ENCODE measurements at regions not wholly inside any gene's neighbourhood (a gene's known extent, or its start where the extent isn't known, plus 50 kb on each side); places are given as distances from the start of the nearest gene placed in this dataset.

DNA sequence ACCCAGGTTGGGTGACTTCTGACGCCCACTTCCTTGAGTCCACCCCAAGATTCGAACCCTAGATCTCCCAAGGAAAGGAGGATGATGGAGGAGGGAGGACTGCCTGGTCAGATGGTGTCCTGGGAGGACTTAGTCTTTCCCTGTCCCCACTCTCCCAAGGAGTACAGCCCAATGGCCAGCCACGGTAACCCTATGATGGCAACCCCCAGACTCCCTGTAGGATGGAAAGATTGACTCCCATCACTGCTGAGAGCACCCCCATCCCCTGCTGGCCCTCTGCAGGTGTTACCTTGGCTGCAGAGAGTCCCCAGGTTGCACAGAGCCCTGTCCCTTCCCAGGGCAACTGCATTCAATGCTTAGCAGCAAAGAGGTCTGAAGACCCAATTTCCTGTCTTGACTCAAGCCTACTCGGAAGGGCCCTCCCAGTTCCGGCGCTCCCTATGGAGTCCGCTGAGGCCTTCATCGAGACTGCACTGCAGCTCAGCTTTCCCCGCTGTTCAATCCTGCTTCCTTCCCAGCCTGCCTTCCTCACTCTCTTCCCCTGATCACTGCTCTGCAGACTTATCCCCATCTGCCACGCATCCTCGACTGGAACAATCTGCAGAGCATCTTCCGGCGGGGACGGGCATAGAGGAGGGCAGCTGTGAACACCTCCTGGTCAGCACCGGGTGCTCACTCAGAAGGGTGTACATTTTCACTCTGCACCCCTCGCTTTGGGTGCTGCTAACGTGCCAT is 50.8 kb upstream of the OCM2 start:
- Histone ChIP-seq H3K4me3 (ENCODE audit: low read length in 2 of 2) (no peak overlapping the region), H3K9me3 (ENCODE audit: control insufficient read depth in 1 of 2, low read length in 2 of 2) (no peaks in the 10 kb centered on the region), H3K27me3 (ENCODE audit: insufficient read depth, low read length) (no peaks in the 10 kb centered on the region), H3K27ac (ENCODE audit: low read depth, low read length) (no peak overlapping the region), H3K36me3 (ENCODE audit: insufficient read depth, low read length) (no peaks in the 10 kb centered on the region), H3K4me1 (ENCODE audit: insufficient read depth, low read length) (no peaks in the 10 kb centered on the region)
- H3K4me1 Mint-ChIP-seq = no peaks in the 10 kb centered on the region
- H3K9me3 Mint-ChIP-seq = peaks cover 0 to 2% (median 0%) of the 10 kb centered on the region in 8 donors
- no peak overlapping the region for H3K4me3 Mint-ChIP-seq
- no peak for DNase-seq
- no peak overlapping the region for H3K27ac Mint-ChIP-seq
- peaks cover 2 to 9% of the 10 kb centered on the region in 2 donors for H3K27me3 Mint-ChIP-seq
- no peaks in the 10 kb centered on the region for H3K36me3 Mint-ChIP-seq
- ChIA-PET CTCF (ENCODE audit: partially characterized antibody) (no interaction called here), POLR2A (ENCODE audit: partially characterized antibody) (no interaction called here)
- intact Hi-C loops (cut with micrococcal nuclease) = no loop called here

- no peak overlapping the region for H3K4me3 Mint-ChIP-seq
- intact Hi-C loops (cut with micrococcal nuclease) = no loop called here
- no peak overlapping the region for H3K4me3 ChIP-seq (ENCODE audit: low read length in 2 of 2)
- no peaks in the 10 kb centered on the region for H3K9me3 Mint-ChIP-seq
- H3K4me1 ChIP-seq (ENCODE audit: insufficient read depth, low read length) = peaks cover 6% of the 10 kb centered on the region
- DNase-seq = no peak
- no peaks in the 10 kb centered on the region for H3K27me3 Mint-ChIP-seq
- H3K27ac Mint-ChIP-seq = no peak overlapping the region
- H3K27ac ChIP-seq (ENCODE audit: low read depth, low read length) = no peak overlapping the region
- H3K36me3 Mint-ChIP-seq = no peaks in the 10 kb centered on the region
- H3K9me3 ChIP-seq (ENCODE audit: control insufficient read depth in 1 of 2, low read length in 2 of 2) = no peaks in the 10 kb centered on the region
- POLR2A ChIA-PET (ENCODE audit: partially characterized antibody) = no interaction called here
- peaks cover 4 to 7% (median 4%) of the 10 kb centered on the region in 4 donors for H3K4me1 Mint-ChIP-seq
- CTCF ChIA-PET (ENCODE audit: partially characterized antibody) = no interaction called here
- no peaks in the 10 kb centered on the region for H3K36me3 ChIP-seq (ENCODE audit: insufficient read depth, low read length)
- no peaks in the 10 kb centered on the region for H3K27me3 ChIP-seq (ENCODE audit: insufficient read depth, low read length)
Observed at GRCh38 chr7:98046816-98047215, 56.8 kb upstream of the OCM2 start.

DNA sequence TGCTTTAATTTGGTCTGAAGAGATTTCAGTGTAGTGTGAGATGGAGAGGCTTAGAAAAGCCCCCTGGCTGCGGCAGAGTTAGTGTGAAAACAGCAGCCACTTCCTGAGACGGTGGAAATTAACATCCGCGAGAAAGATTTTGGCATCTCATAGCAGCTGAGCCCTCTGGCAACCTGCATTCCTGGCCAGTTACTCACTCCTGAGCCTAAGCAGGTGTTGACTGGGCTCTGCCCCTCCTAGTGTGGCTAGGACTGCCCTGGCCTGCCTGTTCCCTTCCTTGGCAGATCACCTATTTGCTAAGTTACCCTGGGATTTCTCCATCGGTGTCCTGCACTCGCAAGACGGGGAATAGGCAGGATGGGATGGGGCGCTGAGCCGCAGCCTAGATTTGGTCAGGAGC is 57.6 kb upstream of the LMTK2 start:
- H3K4me1 Mint-ChIP-seq = peaks cover 4 to 7% (median 4%) of the 10 kb centered on the region in 4 donors
- intact Hi-C loops (cut with micrococcal nuclease) = no loop called here
- H3K27ac Mint-ChIP-seq = peak overlapping the region in 1 of 7 donors; percentile 42
- Histone ChIP-seq H3K27ac (ENCODE audit: low read depth, low read length) (no peak overlapping the region), H3K36me3 (ENCODE audit: insufficient read depth, low read length) (no peaks in the 10 kb centered on the region), H3K4me3 (ENCODE audit: low read length in 2 of 2) (no peak overlapping the region), H3K4me1 (ENCODE audit: insufficient read depth, low read length) (peaks cover 6% of the 10 kb centered on the region), H3K9me3 (ENCODE audit: control insufficient read depth in 1 of 2, low read length in 2 of 2) (no peaks in the 10 kb centered on the region), H3K27me3 (ENCODE audit: insufficient read depth, low read length) (no peaks in the 10 kb centered on the region)
- H3K36me3 Mint-ChIP-seq = no peaks in the 10 kb centered on the region
- peaks cover 0 to 1% of the 10 kb centered on the region in 2 donors for H3K27me3 Mint-ChIP-seq
- no peak for DNase-seq
- H3K9me3 Mint-ChIP-seq = no peaks in the 10 kb centered on the region
- H3K4me3 Mint-ChIP-seq = no peak overlapping the region
- CTCF ChIA-PET (ENCODE audit: partially characterized antibody) = no interaction called here
- POLR2A ChIA-PET (ENCODE audit: partially characterized antibody) = no interaction called here

GRCh38 chr7:98051118-98051744 is 55.4 kb upstream of the LMTK2 start:
- peaks cover 4 to 7% (median 4%) of the 10 kb centered on the region in 4 donors for H3K4me1 Mint-ChIP-seq
- Histone ChIP-seq H3K4me1 (ENCODE audit: insufficient read depth, low read length) (peaks cover 6% of the 10 kb centered on the region), H3K4me3 (ENCODE audit: low read length in 2 of 2) (no peak overlapping the region), H3K9me3 (ENCODE audit: control insufficient read depth in 1 of 2, low read length in 2 of 2) (no peaks in the 10 kb centered on the region), H3K27ac (ENCODE audit: low read depth, low read length) (no peak overlapping the region), H3K27me3 (ENCODE audit: insufficient read depth, low read length) (no peaks in the 10 kb centered on the region), H3K36me3 (ENCODE audit: insufficient read depth, low read length) (no peaks in the 10 kb centered on the region)
- H3K27ac Mint-ChIP-seq = peak overlapping the region in 2 of 7 donors; percentile 29 to 31
- peak in 4 of 5 donors; percentile 37 to 45 (median 40) for DNase-seq
- no peaks in the 10 kb centered on the region for H3K9me3 Mint-ChIP-seq
- H3K4me3 Mint-ChIP-seq = peak overlapping the region; percentile 5 to 77 (median 48)
- H3K36me3 Mint-ChIP-seq = no peaks in the 10 kb centered on the region
- intact Hi-C loops (cut with micrococcal nuclease) = no loop called here
- CTCF ChIA-PET (ENCODE audit: partially characterized antibody) = interaction anchor here (1.3 to 1.4 kb wide), 2 partner anchors 9 kb away, joined by 3 read pairs; no protein-coding TSS in a partner anchor
- peaks cover 0 to 3% of the 10 kb centered on the region in 2 donors for H3K27me3 Mint-ChIP-seq
- POLR2A ChIA-PET (ENCODE audit: partially characterized antibody) = no interaction called here

GRCh38 chr7:98054585-98054984 is 52.1 kb upstream of the LMTK2 start:
- Histone ChIP-seq H3K9me3 (ENCODE audit: control insufficient read depth in 1 of 2, low read length in 2 of 2) (no peaks in the 10 kb centered on the region), H3K4me1 (ENCODE audit: insufficient read depth, low read length) (peaks cover 6% of the 10 kb centered on the region), H3K4me3 (ENCODE audit: low read length in 2 of 2) (no peak overlapping the region), H3K27ac (ENCODE audit: low read depth, low read length) (no peak overlapping the region), H3K27me3 (ENCODE audit: insufficient read depth, low read length) (no peaks in the 10 kb centered on the region), H3K36me3 (ENCODE audit: insufficient read depth, low read length) (no peaks in the 10 kb centered on the region)
- no peaks in the 10 kb centered on the region for H3K9me3 Mint-ChIP-seq
- H3K4me3 Mint-ChIP-seq = no peak overlapping the region
- H3K27me3 Mint-ChIP-seq = peaks cover 5 to 9% of the 10 kb centered on the region in 2 donors
- peaks cover 4 to 7% (median 4%) of the 10 kb centered on the region in 4 donors for H3K4me1 Mint-ChIP-seq
- H3K36me3 Mint-ChIP-seq = no peaks in the 10 kb centered on the region
- intact Hi-C loops (cut with micrococcal nuclease) = no loop called here
- no peak for DNase-seq
- CTCF ChIA-PET (ENCODE audit: partially characterized antibody) = no interaction called here
- POLR2A ChIA-PET (ENCODE audit: partially characterized antibody) = no interaction called here
- no peak overlapping the region for H3K27ac Mint-ChIP-seq

DNA sequence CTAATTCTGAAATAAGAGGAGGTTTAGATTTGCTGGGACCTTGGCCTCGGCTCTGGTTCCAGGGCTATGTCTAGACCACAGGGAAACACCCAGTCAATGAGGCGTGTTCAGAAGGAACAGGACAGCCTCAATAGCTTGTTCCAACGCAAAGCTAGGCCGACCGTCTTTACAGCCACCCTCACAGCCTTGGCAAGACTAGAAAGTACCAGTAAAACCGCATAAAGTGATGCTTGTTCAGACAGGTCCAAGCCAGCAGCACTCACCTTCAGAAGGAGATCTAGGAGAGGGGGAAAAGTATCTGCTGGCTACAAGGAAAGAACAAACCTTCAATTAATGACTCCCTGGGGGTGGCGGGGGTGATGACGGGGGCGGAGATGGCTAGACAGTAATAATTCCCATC is 50.1 kb upstream of the LMTK2 start:
- Histone ChIP-seq H3K27me3 (ENCODE audit: insufficient read depth, low read length) (no peaks in the 10 kb centered on the region), H3K36me3 (ENCODE audit: insufficient read depth, low read length) (no peaks in the 10 kb centered on the region), H3K4me1 (ENCODE audit: insufficient read depth, low read length) (no peaks in the 10 kb centered on the region), H3K9me3 (ENCODE audit: control insufficient read depth in 1 of 2, low read length in 2 of 2) (no peaks in the 10 kb centered on the region), H3K4me3 (ENCODE audit: low read length in 2 of 2) (no peak overlapping the region), H3K27ac (ENCODE audit: low read depth, low read length) (no peak overlapping the region)
- peaks cover 0 to under 1% (median under 1%) of the 10 kb centered on the region in 4 donors for H3K4me1 Mint-ChIP-seq
- intact Hi-C loops (cut with micrococcal nuclease) = no loop called here
- H3K27ac Mint-ChIP-seq = no peak overlapping the region
- H3K4me3 Mint-ChIP-seq = no peak overlapping the region
- H3K27me3 Mint-ChIP-seq = peaks cover 9 to 11% of the 10 kb centered on the region in 2 donors
- no peaks in the 10 kb centered on the region for H3K36me3 Mint-ChIP-seq
- no peak for DNase-seq
- H3K9me3 Mint-ChIP-seq = peaks cover 0 to 3% (median 0%) of the 10 kb centered on the region in 8 donors
- POLR2A ChIA-PET (ENCODE audit: partially characterized antibody) = no interaction called here
- CTCF ChIA-PET (ENCODE audit: partially characterized antibody) = interaction anchor here (1.8 kb wide), 1 partner anchor 112 kb away, joined by 4 read pairs; no protein-coding TSS in a partner anchor
